Stomach (tissue), 8 donors: ENCODE measurements at regions not wholly inside any gene's neighbourhood (a gene's known extent, or its start where the extent isn't known, plus 50 kb on each side); places are given as distances from the start of the nearest gene placed in this dataset.

Experiments used
- DNase-seq, 2 donors: peaks; one replicate each; pipeline versions ENCODE4 v3.0.0 to v3.0.0-alpha.2; 2013 to 2019
- H3K27ac ChIP-seq, 5 donors: fragments of 200-600 bp in 4 of 5; sonication (generic) in 4 of 5; one replicate each; pipeline ENCODE4 v1.5.1; 2013 to 2019; ENCODE audit warnings: mild to moderate bottlenecking in 1 of 5, moderate library complexity in 1 of 5
- H3K27me3 ChIP-seq, 3 donors: fragments of 200-600 bp; sonication (generic); one replicate each; pipeline ENCODE4 v1.5.1; 2017 to 2019; ENCODE audit warnings: mixed run types in 1 of 3
- H3K36me3 ChIP-seq, 4 donors: fragments of 200-600 bp; sonication (generic); 1 replicate in 3 of 4; 2 replicates in 1 of 4; pipeline ENCODE4 v1.5.1; 2016 to 2019
- H3K4me1 ChIP-seq, 4 donors: fragments of 200-600 bp; sonication (generic); one replicate each; pipeline ENCODE4 v1.5.1; 2016 to 2019
- H3K4me3 ChIP-seq, 4 donors: fragments of 200-600 bp; sonication (generic) in 3 of 4; one replicate each; pipeline ENCODE4 v1.5.1; 2016 to 2019; ENCODE audit warnings: mild to moderate bottlenecking in 1 of 4
- H3K9me3 ChIP-seq, 4 donors: fragments of 200-600 bp; sonication (generic); one replicate each; pipeline ENCODE4 v1.5.1; 2016 to 2019
- EP300 ChIP-seq: sonication (generic); formaldehyde crosslinking; IDR thresholded peaks from one replicate; pipeline ENCODE4 v1.6.1; 2017; ENCODE audit warnings: antibody characterized with exemption
- POLR2A ChIP-seq, 4 donors: fragments of 450-650 bp; IDR thresholded peaks; one replicate each; pipeline ENCODE4 v1.6.1; 2016; ENCODE audit warnings: antibody characterized with exemption in 4 of 4, control low read depth in 2 of 4, mild to moderate bottlenecking in 1 of 4, moderate library complexity in 1 of 4
- POLR2AphosphoS5 ChIP-seq, 3 donors: sonication (generic); formaldehyde crosslinking; IDR thresholded peaks; one replicate each; pipeline ENCODE4 v1.6.1; 2016; ENCODE audit warnings: antibody characterized with exemption in 3 of 3
- WGBS, 5 donors: extraction: QIAGEN DNeasy Blood & Tissue Kit in 3 of 5; methylation state at CpG; one replicate each; pipeline versions ENCODE4 v1.1.5 to v1.1.7; 2013 to 2018; 5-methylcytosine and 5-hydroxymethylcytosine counted together
- intact Hi-C: fragments of 100-400 bp; cut with DNase I; formaldehyde crosslinking; loops from one replicate; pipeline ENCODE4 v1.15.1; 2023; ENCODE audit warnings: low total_unique reads
- TF ChIP-seq, protein P1 (sequence below), 7 experiments: fragments of 450-650 bp in 4 of 7; fragments of 200-600 bp in 3 of 7; sonication (generic) in 3 of 7; IDR thresholded peaks; one replicate each; pipeline ENCODE4 v1.5.1; 2016 to 2019; ENCODE audit warnings: antibody characterized with exemption in 7 of 7, control low read depth in 2 of 7, mild to moderate bottlenecking in 1 of 7
- donor health status: healthy with polysubstance abuse.
- donor health status: Bipolar disorder and iron deficiency.
- donor health status: healthy.

DNA sequence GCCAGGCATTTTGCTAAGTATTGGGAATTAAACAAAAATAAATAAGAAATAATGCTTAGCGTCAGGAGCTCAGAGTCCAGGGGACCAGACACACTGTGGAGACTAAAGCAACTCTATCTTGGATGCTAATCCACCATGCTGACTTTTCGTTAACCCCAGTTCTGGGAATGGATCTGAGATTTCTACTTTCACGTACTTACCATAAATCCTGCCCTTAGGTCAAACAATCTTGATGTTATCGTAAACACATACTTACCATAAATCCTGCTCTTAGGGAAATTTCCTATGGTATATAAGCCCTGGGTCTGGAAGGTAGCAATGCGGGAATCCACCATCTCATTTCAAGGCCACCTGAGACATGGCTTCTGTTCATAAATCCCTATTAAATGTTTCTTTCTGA is 204.5 kb upstream of the IGFBP7 start:
- H3K27ac ChIP-seq = no peak overlapping the region
- H3K4me1 ChIP-seq = no peaks in the 10 kb centered on the region
- intact Hi-C loops = no loop called here
- no peak for TF ChIP-seq EP300
- TF ChIP-seq, protein P1, sequence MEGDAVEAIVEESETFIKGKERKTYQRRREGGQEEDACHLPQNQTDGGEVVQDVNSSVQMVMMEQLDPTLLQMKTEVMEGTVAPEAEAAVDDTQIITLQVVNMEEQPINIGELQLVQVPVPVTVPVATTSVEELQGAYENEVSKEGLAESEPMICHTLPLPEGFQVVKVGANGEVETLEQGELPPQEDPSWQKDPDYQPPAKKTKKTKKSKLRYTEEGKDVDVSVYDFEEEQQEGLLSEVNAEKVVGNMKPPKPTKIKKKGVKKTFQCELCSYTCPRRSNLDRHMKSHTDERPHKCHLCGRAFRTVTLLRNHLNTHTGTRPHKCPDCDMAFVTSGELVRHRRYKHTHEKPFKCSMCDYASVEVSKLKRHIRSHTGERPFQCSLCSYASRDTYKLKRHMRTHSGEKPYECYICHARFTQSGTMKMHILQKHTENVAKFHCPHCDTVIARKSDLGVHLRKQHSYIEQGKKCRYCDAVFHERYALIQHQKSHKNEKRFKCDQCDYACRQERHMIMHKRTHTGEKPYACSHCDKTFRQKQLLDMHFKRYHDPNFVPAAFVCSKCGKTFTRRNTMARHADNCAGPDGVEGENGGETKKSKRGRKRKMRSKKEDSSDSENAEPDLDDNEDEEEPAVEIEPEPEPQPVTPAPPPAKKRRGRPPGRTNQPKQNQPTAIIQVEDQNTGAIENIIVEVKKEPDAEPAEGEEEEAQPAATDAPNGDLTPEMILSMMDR (IDR thresholded peaks at IDR 0.05) = no peak
- TF ChIP-seq POLR2AphosphoS5 (IDR thresholded peaks at IDR 0.05) = no peak
- no peak for TF ChIP-seq POLR2A (IDR thresholded peaks at IDR 0.05)
- DNase-seq = no peak
- no peaks in the 10 kb centered on the region for H3K27me3 ChIP-seq
- 72 to 86% (median 82%) methylated on average over 5 of the region's 5 CpGs for WGBS, 5 donors
- H3K36me3 ChIP-seq = no peaks in the 10 kb centered on the region
- no peak overlapping the region for H3K4me3 ChIP-seq
- no peaks in the 10 kb centered on the region for H3K9me3 ChIP-seq

DNA sequence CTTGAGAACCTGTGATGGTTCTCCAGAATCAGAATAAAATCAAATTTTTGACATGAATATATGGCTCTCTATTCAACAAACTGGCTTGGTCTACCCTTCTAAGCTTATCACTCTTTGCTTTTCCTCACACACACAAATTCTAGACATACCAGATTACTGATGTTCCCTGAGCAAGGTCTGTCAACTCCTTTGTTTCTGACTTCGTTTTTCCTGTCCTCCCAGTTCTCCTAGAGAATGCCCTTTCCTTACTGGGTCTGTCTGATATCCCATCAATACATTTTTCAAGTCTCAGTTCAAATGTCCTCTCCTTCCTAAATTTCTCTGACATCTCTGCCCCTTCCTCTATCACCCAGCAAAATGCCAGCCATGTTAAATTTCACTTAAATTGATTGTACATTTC is 202.1 kb upstream of the IGFBP7 start:
- H3K36me3 ChIP-seq = no peaks in the 10 kb centered on the region
- H3K4me3 ChIP-seq = no peak overlapping the region
- no peaks in the 10 kb centered on the region for H3K9me3 ChIP-seq
- TF ChIP-seq EP300 (no peak), POLR2A (IDR thresholded peaks at IDR 0.05) (no peak), POLR2AphosphoS5 (IDR thresholded peaks at IDR 0.05) (no peak)
- TF ChIP-seq, protein P1 (IDR thresholded peaks at IDR 0.05) = no peak
- H3K27ac ChIP-seq = no peak overlapping the region
- no peak for DNase-seq
- intact Hi-C loops = no loop called here
- H3K27me3 ChIP-seq = no peaks in the 10 kb centered on the region
- WGBS, 5 donors = 9 to 38% (median 29%) methylated on average over 1 of the region's 1 CpG
- H3K4me1 ChIP-seq = no peaks in the 10 kb centered on the region

DNA sequence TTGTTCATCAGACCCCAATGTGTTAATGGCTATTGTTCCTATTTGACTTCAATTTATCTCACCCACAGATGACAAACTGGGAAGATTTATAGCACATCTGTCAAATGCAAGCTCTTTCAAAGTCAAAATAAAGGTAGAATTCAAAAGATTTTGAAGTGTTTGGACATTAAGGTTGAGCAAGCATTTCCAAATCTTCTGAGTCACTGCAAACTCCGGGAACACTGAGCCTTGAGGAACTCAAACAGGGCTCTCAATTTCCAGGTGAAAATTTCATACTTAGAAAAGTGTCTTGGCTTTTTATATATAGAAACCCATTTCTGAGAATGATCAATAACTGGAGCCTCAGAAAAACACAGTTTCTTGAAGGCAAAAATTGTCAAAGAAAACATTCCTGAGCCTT is 199.5 kb upstream of the IGFBP7 start:
- intact Hi-C loops = no loop called here
- TF ChIP-seq, protein P1 (IDR thresholded peaks at IDR 0.05) = no peak
- TF ChIP-seq POLR2AphosphoS5 (IDR thresholded peaks at IDR 0.05) (no peak), POLR2A (IDR thresholded peaks at IDR 0.05) (no peak), EP300 (no peak)
- H3K36me3 ChIP-seq = no peaks in the 10 kb centered on the region
- H3K9me3 ChIP-seq = no peaks in the 10 kb centered on the region
- H3K4me1 ChIP-seq = no peaks in the 10 kb centered on the region
- DNase-seq = no peak
- H3K4me3 ChIP-seq = no peak overlapping the region
- WGBS, 5 donors = 65 to 91% (median 76%) methylated on average over 1 of the region's 1 CpG
- no peaks in the 10 kb centered on the region for H3K27me3 ChIP-seq
- no peak overlapping the region for H3K27ac ChIP-seq

DNA sequence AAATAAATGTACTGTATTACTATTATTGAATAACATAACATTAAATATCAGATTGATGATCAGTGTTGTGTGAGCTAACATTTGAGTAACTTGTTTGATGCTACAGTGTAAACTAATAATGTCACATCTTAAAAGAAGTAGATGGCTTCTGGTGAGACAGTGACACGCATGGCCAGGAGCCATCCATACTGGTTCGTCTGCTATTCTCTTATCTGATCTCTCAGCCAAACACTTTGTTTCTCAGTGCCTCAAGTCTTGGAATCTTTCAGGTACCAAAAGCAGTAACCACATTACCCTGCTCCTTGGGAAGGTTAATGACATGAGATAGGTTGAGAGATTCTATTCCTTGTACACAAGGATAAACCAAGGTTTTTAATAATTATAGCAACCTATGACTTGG is 198.1 kb upstream of the IGFBP7 start:
- Histone ChIP-seq H3K4me1 (no peaks in the 10 kb centered on the region), H3K9me3 (no peaks in the 10 kb centered on the region), H3K36me3 (no peaks in the 10 kb centered on the region), H3K4me3 (no peak overlapping the region), H3K27ac (no peak overlapping the region), H3K27me3 (no peaks in the 10 kb centered on the region)
- TF ChIP-seq POLR2AphosphoS5 (IDR thresholded peaks at IDR 0.05) = no peak
- no peak for TF ChIP-seq EP300
- TF ChIP-seq, protein P1 (IDR thresholded peaks at IDR 0.05) = no peak
- TF ChIP-seq POLR2A (IDR thresholded peaks at IDR 0.05) = no peak
- no peak for DNase-seq
- intact Hi-C loops = no loop called here
- 66 to 73% (median 67%) methylated on average over 2 of the region's 2 CpGs for WGBS, 5 donors

DNA sequence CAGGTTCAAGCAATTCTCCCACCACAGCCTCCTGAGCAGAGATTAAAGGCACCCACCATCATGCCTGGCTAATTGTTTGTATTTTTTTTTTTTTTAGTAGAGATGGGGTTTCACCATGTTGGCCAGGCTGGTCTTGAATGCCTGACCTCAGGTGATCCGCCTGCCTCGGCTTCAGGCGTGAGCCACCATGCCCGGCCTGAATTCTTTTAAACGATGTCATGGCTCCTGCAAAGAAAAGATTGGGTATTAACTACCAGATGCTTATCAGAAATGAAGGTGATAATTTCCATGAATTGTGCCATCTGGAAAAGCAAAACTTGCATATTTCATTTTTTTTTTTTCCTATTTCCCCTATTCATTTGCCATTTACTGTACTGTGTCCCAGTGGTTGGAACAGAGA is 195.7 kb upstream of the IGFBP7 start:
- Histone ChIP-seq H3K9me3 (no peaks in the 10 kb centered on the region), H3K4me1 (no peaks in the 10 kb centered on the region), H3K36me3 (no peaks in the 10 kb centered on the region), H3K4me3 (no peak overlapping the region), H3K27ac (no peak overlapping the region), H3K27me3 (no peaks in the 10 kb centered on the region)
- WGBS, 5 donors = 90 to 93% (median 92%) methylated on average over 5 of the region's 5 CpGs
- no peak for DNase-seq
- intact Hi-C loops = no loop called here
- TF ChIP-seq POLR2A (IDR thresholded peaks at IDR 0.05) (no peak), EP300 (no peak), POLR2AphosphoS5 (IDR thresholded peaks at IDR 0.05) (no peak)
- TF ChIP-seq, protein P1 (IDR thresholded peaks at IDR 0.05) = no peak
